ENCODE measurements at regions not wholly inside any gene's neighbourhood (a gene's known extent, or its start where the extent isn't known, plus 50 kb on each side); places are given as distances from the start of the nearest gene placed in this dataset.

DNA sequence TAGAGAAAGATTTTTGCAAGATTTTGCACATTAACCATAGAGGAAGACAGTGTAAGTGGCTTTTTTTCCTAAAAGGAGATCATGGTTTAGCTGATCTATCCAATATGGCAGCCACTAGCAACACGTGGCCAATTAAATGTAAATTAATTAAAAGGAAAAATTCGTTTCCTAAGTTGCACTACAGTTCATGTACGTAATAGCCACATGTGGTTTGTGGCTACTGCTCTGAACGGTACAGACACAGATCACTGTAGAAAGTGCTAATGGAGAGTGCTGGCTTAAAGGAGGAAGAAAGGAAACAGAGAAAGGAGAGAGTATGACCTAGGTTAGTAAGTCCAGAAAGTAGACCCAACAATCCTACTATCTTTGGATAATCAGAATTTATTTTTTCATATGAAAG, 170.8 kb downstream of the SIPA1L2 start:
- H3K4me3 ChIP-seq (ENCODE audit: low read depth, low read length) = no peak overlapping the region
- H3K9ac ChIP-seq = no peak overlapping the region
- H2AFZ ChIP-seq = no peak overlapping the region
- H3K27me3 ChIP-seq (ENCODE audit: control insufficient read depth, insufficient read depth, low read length) = no peaks in the 10 kb centered on the region
- no peak overlapping the region for H3K4me2 ChIP-seq (ENCODE audit: low read length)
- TF ChIP-seq, protein P1, sequence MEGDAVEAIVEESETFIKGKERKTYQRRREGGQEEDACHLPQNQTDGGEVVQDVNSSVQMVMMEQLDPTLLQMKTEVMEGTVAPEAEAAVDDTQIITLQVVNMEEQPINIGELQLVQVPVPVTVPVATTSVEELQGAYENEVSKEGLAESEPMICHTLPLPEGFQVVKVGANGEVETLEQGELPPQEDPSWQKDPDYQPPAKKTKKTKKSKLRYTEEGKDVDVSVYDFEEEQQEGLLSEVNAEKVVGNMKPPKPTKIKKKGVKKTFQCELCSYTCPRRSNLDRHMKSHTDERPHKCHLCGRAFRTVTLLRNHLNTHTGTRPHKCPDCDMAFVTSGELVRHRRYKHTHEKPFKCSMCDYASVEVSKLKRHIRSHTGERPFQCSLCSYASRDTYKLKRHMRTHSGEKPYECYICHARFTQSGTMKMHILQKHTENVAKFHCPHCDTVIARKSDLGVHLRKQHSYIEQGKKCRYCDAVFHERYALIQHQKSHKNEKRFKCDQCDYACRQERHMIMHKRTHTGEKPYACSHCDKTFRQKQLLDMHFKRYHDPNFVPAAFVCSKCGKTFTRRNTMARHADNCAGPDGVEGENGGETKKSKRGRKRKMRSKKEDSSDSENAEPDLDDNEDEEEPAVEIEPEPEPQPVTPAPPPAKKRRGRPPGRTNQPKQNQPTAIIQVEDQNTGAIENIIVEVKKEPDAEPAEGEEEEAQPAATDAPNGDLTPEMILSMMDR (IDR thresholded peaks at IDR 0.05) = no peak
- H3K27ac ChIP-seq = no peak overlapping the region
- no peaks in the 10 kb centered on the region for H3K4me1 ChIP-seq
- no peaks in the 10 kb centered on the region for H3K79me2 ChIP-seq
- no peaks in the 10 kb centered on the region for H3K36me3 ChIP-seq (ENCODE audit: control insufficient read depth, insufficient read depth, low read length)
- H3K9me3 ChIP-seq (ENCODE audit: control insufficient read depth, low read length) = no peaks in the 10 kb centered on the region

DNA sequence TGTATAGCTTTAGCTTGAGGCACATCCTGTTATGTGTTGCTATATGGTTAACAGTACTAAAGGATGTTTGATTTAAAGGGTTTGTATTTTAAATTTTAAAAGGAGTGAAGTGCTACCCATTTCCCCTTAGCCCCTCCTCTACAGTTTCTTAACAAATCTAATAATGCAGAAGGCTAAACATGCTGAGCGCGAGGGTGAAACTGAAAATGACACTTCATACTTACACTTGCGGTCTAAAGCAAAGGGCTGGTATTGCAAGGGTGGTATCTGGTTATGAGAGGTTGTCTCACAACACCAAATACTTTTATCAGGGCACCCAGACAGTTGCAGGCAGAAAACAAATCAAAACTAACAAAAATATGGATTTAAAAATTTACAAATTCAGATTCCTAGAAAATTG, 172.3 kb downstream of the SIPA1L2 start:
- no peak overlapping the region for H3K4me3 ChIP-seq (ENCODE audit: low read depth, low read length)
- no peaks in the 10 kb centered on the region for H3K9me3 ChIP-seq (ENCODE audit: control insufficient read depth, low read length)
- no peak overlapping the region for H3K9ac ChIP-seq
- no peak overlapping the region for H2AFZ ChIP-seq
- no peaks in the 10 kb centered on the region for H3K79me2 ChIP-seq
- H3K27ac ChIP-seq = no peak overlapping the region
- no peak overlapping the region for H3K4me2 ChIP-seq (ENCODE audit: low read length)
- H3K27me3 ChIP-seq (ENCODE audit: control insufficient read depth, insufficient read depth, low read length) = no peaks in the 10 kb centered on the region
- no peaks in the 10 kb centered on the region for H3K4me1 ChIP-seq
- H3K36me3 ChIP-seq (ENCODE audit: control insufficient read depth, insufficient read depth, low read length) = no peaks in the 10 kb centered on the region
- TF ChIP-seq, protein P1 (IDR thresholded peaks at IDR 0.05) = no peak

DNA sequence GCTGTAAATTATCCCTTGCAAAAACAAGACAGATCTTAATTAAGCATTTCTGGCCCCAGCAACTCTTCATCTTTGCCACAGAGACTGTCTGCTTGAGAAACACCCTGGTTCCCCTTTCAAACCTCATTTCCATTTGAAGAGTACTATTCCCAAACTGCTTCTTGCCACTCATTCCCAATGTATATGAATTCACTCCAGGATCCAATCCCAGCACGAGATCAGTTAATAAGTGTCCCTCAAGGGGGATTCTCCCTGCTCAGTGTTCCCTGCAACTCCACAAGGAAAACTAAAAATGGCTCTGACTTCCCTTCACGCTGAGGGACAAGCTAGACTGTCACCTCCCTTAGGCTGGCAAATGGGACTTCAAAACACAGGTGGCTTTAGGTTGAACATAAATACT, 173.2 kb downstream of the SIPA1L2 start:
- Histone ChIP-seq H3K27me3 (ENCODE audit: control insufficient read depth, insufficient read depth, low read length) (no peaks in the 10 kb centered on the region), H3K79me2 (no peaks in the 10 kb centered on the region), H3K9me3 (ENCODE audit: control insufficient read depth, low read length) (no peaks in the 10 kb centered on the region), H3K4me1 (no peaks in the 10 kb centered on the region), H3K4me2 (ENCODE audit: low read length) (no peak overlapping the region), H3K4me3 (ENCODE audit: low read depth, low read length) (no peak overlapping the region), H3K36me3 (ENCODE audit: control insufficient read depth, insufficient read depth, low read length) (no peaks in the 10 kb centered on the region), H3K9ac (no peak overlapping the region), H2AFZ (no peak overlapping the region), H3K27ac (no peak overlapping the region)
- TF ChIP-seq, protein P1 (IDR thresholded peaks at IDR 0.05) = no peak

DNA sequence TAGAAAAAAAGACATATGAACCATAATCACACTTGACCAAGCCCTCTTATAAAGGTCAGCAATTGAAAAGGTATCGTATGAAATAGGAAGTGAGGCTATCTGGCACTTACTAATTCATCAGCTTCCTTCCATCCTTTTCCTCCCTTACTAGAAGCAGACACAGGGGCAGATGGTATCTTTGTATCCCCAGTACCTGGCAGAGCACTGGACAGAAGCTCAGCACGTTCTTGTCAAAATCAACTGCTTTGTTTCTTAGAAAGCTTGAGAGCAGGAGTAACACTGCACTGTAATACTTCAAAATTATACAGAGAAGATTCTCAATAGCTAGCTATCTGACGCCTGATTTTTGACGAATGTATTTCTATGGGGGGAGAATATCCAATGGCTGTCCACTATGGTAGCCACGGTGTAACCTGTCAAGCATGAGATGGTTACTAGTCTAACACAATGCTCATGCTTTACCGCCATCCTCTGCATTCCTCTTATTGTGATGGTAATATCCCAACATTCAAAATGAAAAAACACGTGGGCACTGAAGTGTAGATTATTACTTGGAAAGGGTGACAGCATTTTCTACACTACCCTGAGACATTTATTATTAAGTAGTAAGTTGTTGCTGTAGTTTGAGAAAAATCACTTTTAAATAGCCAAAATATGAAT, 175.6 kb downstream of the SIPA1L2 start:
- no peaks in the 10 kb centered on the region for H3K4me1 ChIP-seq
- no peaks in the 10 kb centered on the region for H3K27me3 ChIP-seq (ENCODE audit: control insufficient read depth, insufficient read depth, low read length)
- H3K4me2 ChIP-seq (ENCODE audit: low read length) = no peak overlapping the region
- no peaks in the 10 kb centered on the region for H3K36me3 ChIP-seq (ENCODE audit: control insufficient read depth, insufficient read depth, low read length)
- no peak overlapping the region for H3K4me3 ChIP-seq (ENCODE audit: low read depth, low read length)
- no peaks in the 10 kb centered on the region for H3K9me3 ChIP-seq (ENCODE audit: control insufficient read depth, low read length)
- TF ChIP-seq, protein P1 (IDR thresholded peaks at IDR 0.05) = no peak
- H3K79me2 ChIP-seq = no peaks in the 10 kb centered on the region
- no peak overlapping the region for H3K9ac ChIP-seq
- no peak overlapping the region for H3K27ac ChIP-seq
- H2AFZ ChIP-seq = no peak overlapping the region
